Tibial nerve (tissue), 3 donors: ENCODE measurements at regions not wholly inside any gene's neighbourhood (a gene's known extent, or its start where the extent isn't known, plus 50 kb on each side); places are given as distances from the start of the nearest gene placed in this dataset.

Source experiments
- EP300 ChIP-seq, 2 donors: sonication (generic); formaldehyde crosslinking; IDR thresholded peaks; one replicate each; pipeline ENCODE4 v1.6.1; 2017; ENCODE audit warnings: antibody characterized with exemption in 2 of 2, mild to moderate bottlenecking in 1 of 2
- POLR2A ChIP-seq, 2 donors: fragments of 450-650 bp; IDR thresholded peaks; one replicate each; pipeline ENCODE4 v1.6.1; 2017; ENCODE audit warnings: antibody characterized with exemption in 2 of 2, mild to moderate bottlenecking in 2 of 2, moderate library complexity in 2 of 2

- TF ChIP-seq POLR2A (IDR thresholded peaks at IDR 0.05) = no peak
- TF ChIP-seq EP300 (IDR thresholded peaks at IDR 0.05) = no peak
These were observed 58.6 kb upstream of the TPM1 start for GRCh38 chr15:62983956-62984355.
